ENCODE measurements at regions not wholly inside any gene's neighbourhood (a gene's known extent, or its start where the extent isn't known, plus 50 kb on each side); places are given as distances from the start of the nearest gene placed in this dataset.

DNA sequence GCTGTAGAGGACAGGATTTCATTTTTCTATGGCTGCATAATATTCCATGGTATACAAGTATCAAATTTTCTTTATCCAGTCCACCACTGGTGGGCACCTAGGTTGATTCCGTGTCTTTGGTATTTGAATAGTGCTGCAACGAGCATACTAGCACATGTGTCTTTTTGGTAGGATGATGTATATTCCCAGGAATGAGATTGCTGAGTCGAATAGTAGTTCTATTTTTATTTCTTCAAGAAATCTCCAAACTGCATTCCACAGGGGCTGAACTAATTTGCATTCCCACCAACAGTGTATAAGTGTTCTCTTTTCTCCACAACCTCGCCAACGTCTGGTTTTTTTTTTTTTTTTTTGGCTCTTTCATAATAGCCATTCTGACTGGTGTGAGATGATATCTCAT lies 550.0 kb downstream of the REEP3 start:
- TF ChIP-seq, protein P1, sequence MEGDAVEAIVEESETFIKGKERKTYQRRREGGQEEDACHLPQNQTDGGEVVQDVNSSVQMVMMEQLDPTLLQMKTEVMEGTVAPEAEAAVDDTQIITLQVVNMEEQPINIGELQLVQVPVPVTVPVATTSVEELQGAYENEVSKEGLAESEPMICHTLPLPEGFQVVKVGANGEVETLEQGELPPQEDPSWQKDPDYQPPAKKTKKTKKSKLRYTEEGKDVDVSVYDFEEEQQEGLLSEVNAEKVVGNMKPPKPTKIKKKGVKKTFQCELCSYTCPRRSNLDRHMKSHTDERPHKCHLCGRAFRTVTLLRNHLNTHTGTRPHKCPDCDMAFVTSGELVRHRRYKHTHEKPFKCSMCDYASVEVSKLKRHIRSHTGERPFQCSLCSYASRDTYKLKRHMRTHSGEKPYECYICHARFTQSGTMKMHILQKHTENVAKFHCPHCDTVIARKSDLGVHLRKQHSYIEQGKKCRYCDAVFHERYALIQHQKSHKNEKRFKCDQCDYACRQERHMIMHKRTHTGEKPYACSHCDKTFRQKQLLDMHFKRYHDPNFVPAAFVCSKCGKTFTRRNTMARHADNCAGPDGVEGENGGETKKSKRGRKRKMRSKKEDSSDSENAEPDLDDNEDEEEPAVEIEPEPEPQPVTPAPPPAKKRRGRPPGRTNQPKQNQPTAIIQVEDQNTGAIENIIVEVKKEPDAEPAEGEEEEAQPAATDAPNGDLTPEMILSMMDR (IDR thresholded peaks at IDR 0.05), result no peak
- TF ChIP-seq POLR2A (IDR thresholded peaks at IDR 0.05), result no peak

Measured in Peyer's patch (tissue), 4 donors.